GM12864 (cell line): ENCODE measurements at regions not wholly inside any gene's neighbourhood (a gene's known extent, or its start where the extent isn't known, plus 50 kb on each side); places are given as distances from the start of the nearest gene placed in this dataset.

ENCODE experiments used
- DNase-seq: peaks from one replicate; pipeline ENCODE4 v3.0.0-alpha.2; 2011; ENCODE audit warnings: low read depth
- H3K4me3 ChIP-seq: 2 replicates; pipeline ENCODE4 v1.5.1; 2011; ENCODE audit warnings: mild to moderate bottlenecking, low read depth, low read length, control low read depth
- TF ChIP-seq, protein P1 (sequence below): IDR thresholded peaks from 2 replicates; pipeline ENCODE4 v1.5.1; 2011; ENCODE audit warnings: low read depth, mild to moderate bottlenecking, moderate library complexity, low read length, control low read depth, inconsistent platforms; ENCODE audit errors: missing control alignments

DNA sequence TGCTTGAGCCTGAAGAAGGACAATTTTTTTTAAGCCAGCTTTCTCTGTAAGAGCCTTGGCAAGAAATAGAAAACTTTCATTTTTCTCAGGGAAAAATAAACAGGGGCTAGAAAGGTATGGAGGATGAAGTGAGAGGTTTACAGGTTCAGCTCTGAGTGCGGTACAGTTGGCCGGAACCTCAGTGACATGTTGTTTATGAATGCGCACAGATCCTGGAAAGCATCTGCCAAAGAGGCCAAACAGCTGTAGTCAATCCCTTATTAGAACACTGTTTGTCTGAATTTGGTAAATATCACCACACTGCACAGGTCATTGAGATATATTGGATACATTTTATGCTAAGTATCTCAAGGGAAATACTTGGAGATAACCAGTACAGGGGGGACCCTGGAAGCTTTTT, 561.8 kb upstream of the MDFIC2 start:
- TF ChIP-seq, protein P1, sequence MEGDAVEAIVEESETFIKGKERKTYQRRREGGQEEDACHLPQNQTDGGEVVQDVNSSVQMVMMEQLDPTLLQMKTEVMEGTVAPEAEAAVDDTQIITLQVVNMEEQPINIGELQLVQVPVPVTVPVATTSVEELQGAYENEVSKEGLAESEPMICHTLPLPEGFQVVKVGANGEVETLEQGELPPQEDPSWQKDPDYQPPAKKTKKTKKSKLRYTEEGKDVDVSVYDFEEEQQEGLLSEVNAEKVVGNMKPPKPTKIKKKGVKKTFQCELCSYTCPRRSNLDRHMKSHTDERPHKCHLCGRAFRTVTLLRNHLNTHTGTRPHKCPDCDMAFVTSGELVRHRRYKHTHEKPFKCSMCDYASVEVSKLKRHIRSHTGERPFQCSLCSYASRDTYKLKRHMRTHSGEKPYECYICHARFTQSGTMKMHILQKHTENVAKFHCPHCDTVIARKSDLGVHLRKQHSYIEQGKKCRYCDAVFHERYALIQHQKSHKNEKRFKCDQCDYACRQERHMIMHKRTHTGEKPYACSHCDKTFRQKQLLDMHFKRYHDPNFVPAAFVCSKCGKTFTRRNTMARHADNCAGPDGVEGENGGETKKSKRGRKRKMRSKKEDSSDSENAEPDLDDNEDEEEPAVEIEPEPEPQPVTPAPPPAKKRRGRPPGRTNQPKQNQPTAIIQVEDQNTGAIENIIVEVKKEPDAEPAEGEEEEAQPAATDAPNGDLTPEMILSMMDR = no peak
- H3K4me3 ChIP-seq = no peak overlapping the region
- no peak for DNase-seq

DNA sequence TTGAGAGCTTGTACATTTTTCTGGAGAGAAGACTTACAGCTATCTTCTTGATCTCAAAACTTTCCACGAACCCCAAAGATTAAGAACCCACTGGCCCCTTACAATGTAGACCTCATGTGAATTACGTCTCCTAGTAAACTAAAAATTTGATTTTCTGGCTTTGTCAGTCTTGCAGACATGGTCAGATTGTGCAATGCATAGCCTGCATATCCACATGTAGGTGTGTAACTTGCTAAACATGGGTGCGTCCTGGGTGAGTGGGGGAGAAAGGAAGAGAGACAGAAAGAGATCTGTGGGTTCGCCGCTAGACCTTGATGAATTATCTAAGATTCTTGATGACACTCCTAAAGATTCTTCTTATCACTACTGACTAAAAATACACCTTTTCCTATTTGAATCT, 561.2 kb upstream of the MDFIC2 start:
- H3K4me3 ChIP-seq = no peak overlapping the region
- TF ChIP-seq, protein P1 = no peak
- DNase-seq = no peak

DNA sequence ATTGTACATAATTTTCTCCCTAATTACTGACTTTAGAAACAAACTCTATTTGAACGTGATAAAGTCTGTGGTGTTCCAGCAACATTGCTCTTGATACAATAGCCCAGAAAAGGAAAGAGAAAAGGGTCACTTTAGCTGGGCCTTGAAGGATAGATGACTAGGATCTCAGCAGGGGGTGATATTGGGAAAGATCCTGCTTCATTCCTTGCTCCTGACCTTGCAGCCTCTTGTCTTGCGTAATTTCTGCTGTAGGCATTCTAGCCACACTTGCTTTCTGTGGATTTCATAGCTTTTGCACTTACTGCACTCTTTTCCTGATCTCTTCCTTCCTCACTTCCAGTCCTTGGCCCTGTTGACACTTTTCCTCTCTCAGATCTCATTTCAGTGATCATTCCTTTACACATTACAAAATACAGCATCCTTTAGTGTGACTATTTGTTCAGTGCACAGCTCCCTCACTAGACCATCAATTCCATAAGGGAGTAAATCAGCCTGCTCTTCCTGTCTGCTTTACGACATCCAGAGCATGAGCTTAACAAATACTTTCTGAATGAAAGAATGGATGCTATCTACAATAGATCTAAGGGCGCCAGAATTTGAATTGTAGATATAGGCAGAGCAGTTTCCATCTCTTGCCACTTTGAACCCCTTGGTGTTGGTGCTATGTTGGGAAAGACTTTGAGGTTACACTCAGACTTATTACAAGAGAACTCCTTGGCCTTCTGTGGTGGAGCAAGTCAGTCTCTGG, 559.6 kb upstream of the MDFIC2 start:
- TF ChIP-seq, protein P1 = no peak
- DNase-seq = no peak
- H3K4me3 ChIP-seq = no peak overlapping the region

DNA sequence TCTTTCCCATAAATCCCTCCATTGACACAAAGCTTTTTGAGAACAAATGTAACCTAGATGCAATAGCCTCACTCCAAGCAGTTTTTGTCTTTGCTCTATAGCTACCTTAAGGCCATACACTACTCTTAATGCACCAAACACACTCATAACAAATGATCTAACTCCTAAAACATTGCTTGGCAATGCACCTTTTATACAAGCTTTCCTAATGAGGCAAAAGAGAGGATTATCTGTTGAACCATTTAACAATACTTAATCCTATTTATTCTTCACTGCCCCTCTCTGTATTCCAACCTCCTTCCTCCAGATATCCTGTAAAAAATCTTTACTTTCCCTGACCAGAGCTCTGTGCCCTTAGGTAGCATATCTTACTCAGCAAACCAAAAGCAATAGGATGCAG, 558.1 kb upstream of the MDFIC2 start:
- no peak overlapping the region for H3K4me3 ChIP-seq
- no peak for DNase-seq
- TF ChIP-seq, protein P1 = no peak

DNA sequence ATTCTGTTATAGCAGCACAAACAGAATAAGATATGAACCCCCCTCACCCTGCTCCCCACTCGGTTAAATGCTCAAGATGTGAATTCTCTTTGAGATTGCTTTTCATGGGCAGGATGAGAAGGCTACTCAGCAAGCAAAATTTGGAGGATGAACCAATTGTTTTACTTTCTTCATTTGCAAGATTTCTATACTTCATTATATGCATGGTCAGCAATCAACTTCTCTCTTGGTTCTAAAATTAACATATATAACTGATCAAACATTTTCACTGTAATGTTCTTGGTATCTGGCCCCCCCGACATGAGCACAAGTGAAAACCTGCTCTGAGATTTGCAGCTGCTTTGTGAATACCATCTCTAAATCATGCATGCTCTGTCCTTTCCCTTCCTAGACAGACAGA, 556.1 kb upstream of the MDFIC2 start:
- DNase-seq = no peak
- TF ChIP-seq, protein P1 = no peak
- no peak overlapping the region for H3K4me3 ChIP-seq

DNA sequence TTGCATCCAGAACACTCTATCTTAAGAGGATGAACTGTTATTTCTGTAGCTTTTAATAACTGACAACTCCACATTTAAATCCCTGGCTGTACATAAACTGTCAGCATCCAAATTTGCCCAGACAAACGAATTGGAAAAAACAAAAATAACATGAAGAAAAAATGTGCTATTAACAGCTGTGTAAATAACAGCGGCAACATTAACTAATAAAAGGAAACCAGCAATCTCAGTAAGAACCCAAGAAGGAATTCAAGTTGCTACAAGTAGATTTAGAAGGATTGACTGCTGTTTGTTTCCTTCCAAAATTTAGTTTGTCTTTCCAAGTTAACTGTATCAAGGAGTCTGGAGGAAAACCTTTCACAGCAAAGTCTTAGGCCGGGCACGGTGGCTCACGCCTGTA, 550.6 kb upstream of the MDFIC2 start:
- no peak overlapping the region for H3K4me3 ChIP-seq
- TF ChIP-seq, protein P1 = no peak
- no peak for DNase-seq

DNA sequence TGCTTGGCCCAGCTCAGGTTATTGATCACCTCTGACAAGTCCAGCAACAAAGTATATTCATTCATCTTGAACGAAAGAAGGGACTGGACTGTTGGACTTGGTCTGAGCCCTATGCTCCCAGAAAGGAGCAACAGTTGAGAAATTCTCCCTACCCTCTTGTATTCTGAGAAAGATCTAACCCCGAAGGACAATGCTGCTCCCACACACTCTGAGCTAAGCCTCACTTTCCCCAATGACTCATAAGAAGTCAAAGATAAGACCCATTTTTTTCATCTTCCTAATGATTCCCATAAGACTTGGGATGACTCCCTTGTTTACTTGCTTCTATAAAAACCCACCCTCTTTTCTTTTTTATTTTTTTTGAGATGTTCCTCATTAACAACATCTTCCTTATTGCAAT, 549.4 kb upstream of the MDFIC2 start:
- TF ChIP-seq, protein P1 = no peak
- DNase-seq = no peak
- H3K4me3 ChIP-seq = no peak overlapping the region
